GM10266 (cell line): ENCODE measurements at regions not wholly inside any gene's neighbourhood (a gene's known extent, or its start where the extent isn't known, plus 50 kb on each side); places are given as distances from the start of the nearest gene placed in this dataset.

Experiments
- DNase-seq: peaks from one replicate; pipeline ENCODE4 v3.0.0; 2012; ENCODE audit errors: extremely low spot score
- CTCF ChIP-seq: IDR thresholded peaks from 2 replicates; pipeline ENCODE4 v1.5.1; 2012; ENCODE audit warnings: mild to moderate bottlenecking, low read depth; ENCODE audit not compliant: control insufficient read depth, insufficient read depth; ENCODE audit errors: missing control alignments

- no peak for DNase-seq
- no peak for TF ChIP-seq CTCF
Measured at GRCh38 chr5:56457887-56458812, 225.0 kb upstream of the ANKRD55 start.

- no peak for DNase-seq
- TF ChIP-seq CTCF = no peak
Measured at GRCh38 chr5:56456002-56456401, 222.9 kb upstream of the ANKRD55 start.

- no peak for DNase-seq
- TF ChIP-seq CTCF = no peak
Measured at GRCh38 chr5:56455417-56455816, 222.3 kb upstream of the ANKRD55 start.

- TF ChIP-seq CTCF = no peak
- no peak for DNase-seq
Measured at GRCh38 chr5:56454219-56454862, 221.2 kb upstream of the ANKRD55 start.

- TF ChIP-seq CTCF = no peak
- DNase-seq = no peak
Measured at GRCh38 chr5:56451742-56452141, 218.6 kb upstream of the ANKRD55 start.

GRCh38 chr5:56450766-56451165, 217.6 kb upstream of the ANKRD55 start:
- TF ChIP-seq CTCF = no peak
- no peak for DNase-seq
